Retinal pigment epithelial cell (primary cell): ENCODE measurements at regions not wholly inside any gene's neighbourhood (a gene's known extent, or its start where the extent isn't known, plus 50 kb on each side); places are given as distances from the start of the nearest gene placed in this dataset.
"Not testable (repeated sequence)": the region's sequence is repeated elsewhere in the genome, so short reads cannot be mapped to it uniquely, and the experiment has no call there.

Experiments
- DNase-seq: peaks from one replicate; pipeline ENCODE4 v3.0.0-alpha.2; 2010; ENCODE audit warnings: low read depth
- H3K4me3 ChIP-seq: 2 replicates; pipeline ENCODE4 v1.5.1; 2011; ENCODE audit warnings: mild to moderate bottlenecking, low read length, control low read depth, moderate library complexity
- TF ChIP-seq, protein P1 (sequence below): conservative IDR thresholded peaks from 2 replicates; pipeline ENCODE4 v1.5.1; 2011; ENCODE audit warnings: low read depth, low read length, control low read depth, inconsistent platforms

- TF ChIP-seq, protein P1, sequence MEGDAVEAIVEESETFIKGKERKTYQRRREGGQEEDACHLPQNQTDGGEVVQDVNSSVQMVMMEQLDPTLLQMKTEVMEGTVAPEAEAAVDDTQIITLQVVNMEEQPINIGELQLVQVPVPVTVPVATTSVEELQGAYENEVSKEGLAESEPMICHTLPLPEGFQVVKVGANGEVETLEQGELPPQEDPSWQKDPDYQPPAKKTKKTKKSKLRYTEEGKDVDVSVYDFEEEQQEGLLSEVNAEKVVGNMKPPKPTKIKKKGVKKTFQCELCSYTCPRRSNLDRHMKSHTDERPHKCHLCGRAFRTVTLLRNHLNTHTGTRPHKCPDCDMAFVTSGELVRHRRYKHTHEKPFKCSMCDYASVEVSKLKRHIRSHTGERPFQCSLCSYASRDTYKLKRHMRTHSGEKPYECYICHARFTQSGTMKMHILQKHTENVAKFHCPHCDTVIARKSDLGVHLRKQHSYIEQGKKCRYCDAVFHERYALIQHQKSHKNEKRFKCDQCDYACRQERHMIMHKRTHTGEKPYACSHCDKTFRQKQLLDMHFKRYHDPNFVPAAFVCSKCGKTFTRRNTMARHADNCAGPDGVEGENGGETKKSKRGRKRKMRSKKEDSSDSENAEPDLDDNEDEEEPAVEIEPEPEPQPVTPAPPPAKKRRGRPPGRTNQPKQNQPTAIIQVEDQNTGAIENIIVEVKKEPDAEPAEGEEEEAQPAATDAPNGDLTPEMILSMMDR, result no peak
- no peak overlapping the region for H3K4me3 ChIP-seq
- DNase-seq, result no peak
These were observed 227.3 kb upstream of the NOCT start for GRCh38 chr4:138788267-138788790.

GRCh38 chr4:138779761-138780160, 235.8 kb upstream of the NOCT start:
- DNase-seq, result not testable (repeated sequence)

DNA sequence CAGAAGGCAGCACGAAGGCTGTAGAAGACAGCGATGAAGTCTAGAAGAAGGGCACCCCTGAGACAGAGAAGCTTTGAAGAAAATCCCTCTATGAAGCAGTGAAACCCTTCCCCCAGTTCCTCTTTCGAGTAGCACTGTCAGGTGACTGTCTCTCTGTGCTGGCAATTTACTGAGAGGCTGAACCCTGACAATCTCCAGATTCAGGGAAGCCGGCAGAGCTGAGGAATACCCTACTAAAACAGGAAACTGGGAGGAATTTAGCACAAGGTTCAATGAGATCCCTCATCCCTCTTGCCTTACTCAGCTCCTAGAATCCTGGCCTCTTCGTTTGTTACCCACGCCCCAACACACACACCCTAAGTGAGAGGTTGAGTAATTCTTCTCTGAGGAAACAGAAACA, 239.7 kb upstream of the NOCT start:
- H3K4me3 ChIP-seq, result no peak overlapping the region
- DNase-seq, result no peak
- TF ChIP-seq, protein P1, result no peak

More at GRCh38 chr4:138779761-138780160, 235.8 kb upstream of the NOCT start:
- H3K4me3 ChIP-seq, result not testable (repeated sequence)

- TF ChIP-seq, protein P1, result no peak
- DNase-seq, result no peak
- no peak overlapping the region for H3K4me3 ChIP-seq
These were observed 240.1 kb upstream of the NOCT start for GRCh38 chr4:138775489-138775888.

- no peak overlapping the region for H3K4me3 ChIP-seq
- no peak for DNase-seq
- TF ChIP-seq, protein P1, result no peak
These were observed 240.6 kb upstream of the NOCT start for GRCh38 chr4:138774940-138775339.

DNA sequence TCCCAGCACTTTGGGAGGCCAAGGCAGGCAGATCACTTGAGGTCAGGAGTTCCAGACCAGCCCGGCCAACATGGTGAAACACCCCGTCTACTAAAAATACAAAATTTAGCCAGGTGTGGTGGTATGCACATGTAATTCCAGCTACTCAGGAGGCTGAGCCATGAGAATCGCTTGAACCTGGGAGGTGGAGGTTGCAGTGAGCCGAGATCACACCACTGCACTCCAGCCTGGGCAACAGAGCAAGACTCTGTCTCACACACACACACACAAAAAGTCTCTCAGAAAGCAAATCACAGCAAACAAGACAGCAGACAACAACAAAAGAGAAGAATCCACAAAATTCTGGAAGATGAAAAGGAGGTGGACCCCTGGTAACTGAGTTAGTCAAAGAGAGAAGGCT, 241.5 kb upstream of the NOCT start:
- DNase-seq, H3K4me3 ChIP-seq: not testable (repeated sequence)

GRCh38 chr4:138773321-138773720, 242.3 kb upstream of the NOCT start:
- no peak overlapping the region for H3K4me3 ChIP-seq
- no peak for DNase-seq
- TF ChIP-seq, protein P1, result no peak

- H3K4me3 ChIP-seq, result no peak overlapping the region
- DNase-seq, result no peak
- TF ChIP-seq, protein P1, result no peak
These were observed 243.2 kb upstream of the NOCT start for GRCh38 chr4:138772366-138772765.
